ENCODE measurements at regions not wholly inside any gene's neighbourhood (a gene's known extent, or its start where the extent isn't known, plus 50 kb on each side); places are given as distances from the start of the nearest gene placed in this dataset.

DNA sequence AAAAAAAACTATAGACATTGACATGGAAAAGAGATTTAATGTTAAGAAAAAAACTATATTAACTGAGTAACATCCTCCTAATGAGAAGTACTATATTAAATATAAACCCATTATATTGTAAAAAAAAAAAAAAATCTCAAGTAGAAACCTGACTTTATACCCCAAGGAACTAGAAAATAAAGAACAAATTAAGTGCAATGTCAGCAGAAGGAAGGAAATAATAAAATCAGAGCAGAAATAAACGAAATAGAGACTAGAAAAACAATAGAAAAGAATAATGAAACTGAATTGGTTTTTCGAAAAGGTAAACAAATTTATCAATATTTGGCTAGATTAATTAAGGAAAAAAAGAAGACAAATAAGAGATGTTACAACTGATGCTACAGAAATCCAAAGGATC, 329.1 kb upstream of the ZNF608 start:
- TF ChIP-seq, protein P1, sequence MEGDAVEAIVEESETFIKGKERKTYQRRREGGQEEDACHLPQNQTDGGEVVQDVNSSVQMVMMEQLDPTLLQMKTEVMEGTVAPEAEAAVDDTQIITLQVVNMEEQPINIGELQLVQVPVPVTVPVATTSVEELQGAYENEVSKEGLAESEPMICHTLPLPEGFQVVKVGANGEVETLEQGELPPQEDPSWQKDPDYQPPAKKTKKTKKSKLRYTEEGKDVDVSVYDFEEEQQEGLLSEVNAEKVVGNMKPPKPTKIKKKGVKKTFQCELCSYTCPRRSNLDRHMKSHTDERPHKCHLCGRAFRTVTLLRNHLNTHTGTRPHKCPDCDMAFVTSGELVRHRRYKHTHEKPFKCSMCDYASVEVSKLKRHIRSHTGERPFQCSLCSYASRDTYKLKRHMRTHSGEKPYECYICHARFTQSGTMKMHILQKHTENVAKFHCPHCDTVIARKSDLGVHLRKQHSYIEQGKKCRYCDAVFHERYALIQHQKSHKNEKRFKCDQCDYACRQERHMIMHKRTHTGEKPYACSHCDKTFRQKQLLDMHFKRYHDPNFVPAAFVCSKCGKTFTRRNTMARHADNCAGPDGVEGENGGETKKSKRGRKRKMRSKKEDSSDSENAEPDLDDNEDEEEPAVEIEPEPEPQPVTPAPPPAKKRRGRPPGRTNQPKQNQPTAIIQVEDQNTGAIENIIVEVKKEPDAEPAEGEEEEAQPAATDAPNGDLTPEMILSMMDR (IDR thresholded peaks at IDR 0.05) = no peak
- no peak for TF ChIP-seq POLR2A (IDR thresholded peaks at IDR 0.05)
